ENCODE measurements at regions not wholly inside any gene's neighbourhood (a gene's known extent, or its start where the extent isn't known, plus 50 kb on each side); places are given as distances from the start of the nearest gene placed in this dataset.

- no peak for TF ChIP-seq CTCF (IDR thresholded peaks at IDR 0.05)
- TF ChIP-seq EZH2phosphoT487 (IDR thresholded peaks at IDR 0.05): no peak
- no peak for TF ChIP-seq EZH2 (IDR thresholded peaks at IDR 0.05)
Measured at GRCh38 chr7:121807078-121807477, 65.9 kb upstream of the PTPRZ1 start.

Data from neural progenitor cell (in vitro differentiated cells).